T-cell (primary cell): ENCODE measurements at regions not wholly inside any gene's neighbourhood (a gene's known extent, or its start where the extent isn't known, plus 50 kb on each side); places are given as distances from the start of the nearest gene placed in this dataset.

Experiments
- ATAC-seq, 4 experiments: fragments of 200-7000 bp in 3 of 4; fragments of 150-1000 bp in 1 of 4; cut with Tn5 transposase; replicated peaks in 1 of 4; 1 replicate in 3 of 4; 2 replicates in 1 of 4; pipeline ENCODE4 v1.10.0; 2021; ENCODE audit warnings: moderate library complexity in 3 of 4, mild to moderate bottlenecking in 2 of 4, moderate number of reproducible peaks in 1 of 4
- CTCF ChIA-PET, 2 donors: fragments of 300-600 bp; sonication (Branson Sonifier 250); formaldehyde crosslinking; loops; one replicate each; lab custom pipeline; 2022; ENCODE audit warnings: antibody characterized with exemption in 2 of 2; lab: Charles Lee
- POLR2A ChIA-PET, 2 donors: fragments of 300-600 bp; sonication (Branson Sonifier 250); formaldehyde crosslinking; loops; one replicate each; lab custom pipeline; 2022; ENCODE audit warnings: antibody characterized with exemption in 2 of 2; lab: Charles Lee
- DNase-seq, 35 experiments: peaks; one replicate each; pipeline versions ENCODE4 v3.0.0 to v3.0.0-alpha.2; 2013 to 2023
- H3K27ac ChIP-seq: one replicate; pipeline ENCODE4 v1.5.1; 2013; ENCODE audit warnings: low read length
- H3K27me3 ChIP-seq, 2 experiments: replicated peaks in 1 of 2; 1 replicate in 1 of 2; 2 replicates in 1 of 2; pipeline versions ENCODE4 v1.6.1 to v1.7.0; 2013; ENCODE audit warnings: low read length in 1 of 2, mixed read lengths in 1 of 2; ENCODE audit not compliant: control insufficient read depth in 2 of 2, insufficient read depth in 2 of 2; ENCODE audit errors: extremely low read depth in 1 of 2
- H3K36me3 ChIP-seq, 2 donors: 1 replicate in 1 of 2; 2 replicates in 1 of 2; pipeline versions ENCODE4 v1.6.1 to v1.7.0; 2013; ENCODE audit warnings: low read length in 1 of 2; ENCODE audit not compliant: control insufficient read depth in 2 of 2, insufficient read depth in 1 of 2; ENCODE audit errors: extremely low read depth in 1 of 2
- H3K4me1 ChIP-seq, 2 experiments: 1 replicate in 1 of 2; 2 replicates in 1 of 2; pipeline versions ENCODE4 v1.6.1 to v1.7.0; 2013; ENCODE audit warnings: low read length in 2 of 2, mixed read lengths in 1 of 2; ENCODE audit not compliant: insufficient read depth in 2 of 2, control insufficient read depth in 1 of 2; ENCODE audit errors: extremely low read depth in 1 of 2
- H3K4me3 ChIP-seq, 2 donors: 1 replicate in 1 of 2; 2 replicates in 1 of 2; pipeline versions ENCODE4 v1.5.1 to v1.7.0; 2013; ENCODE audit warnings: mild to moderate bottlenecking in 2 of 2, low read length in 1 of 2, moderate library complexity in 1 of 2; ENCODE audit not compliant: control insufficient read depth in 1 of 2; ENCODE audit errors: extremely low read depth in 1 of 2
- H3K9me3 ChIP-seq: 2 replicates; pipeline ENCODE4 v1.7.0; 2013
- H3K27ac Mint-ChIP-seq, 2 donors: one replicate each; pipeline ENCODE4 v1.8.0; 2020 to 2021; ENCODE audit warnings: mild to moderate bottlenecking in 2 of 2, mixed read lengths in 2 of 2
- H3K27me3 Mint-ChIP-seq, 2 donors: one replicate each; pipeline ENCODE4 v1.8.0; 2021 to 2022; ENCODE audit warnings: mixed read lengths in 2 of 2
- H3K36me3 Mint-ChIP-seq: one replicate; pipeline ENCODE4 v1.8.0; 2021; ENCODE audit warnings: mixed read lengths
- H3K4me1 Mint-ChIP-seq, 3 donors: one replicate each; pipeline ENCODE4 v1.8.0; 2020 to 2022; ENCODE audit warnings: mixed read lengths in 3 of 3, mild to moderate bottlenecking in 1 of 3
- H3K4me3 Mint-ChIP-seq, 3 donors: one replicate each; pipeline ENCODE4 v1.8.0; 2020 to 2022; ENCODE audit warnings: mild to moderate bottlenecking in 3 of 3, mixed read lengths in 3 of 3, moderate library complexity in 3 of 3
- H3K9me3 Mint-ChIP-seq, 3 donors: one replicate each; pipeline ENCODE4 v1.8.0; 2020 to 2022; ENCODE audit warnings: mixed read lengths in 3 of 3
- WGBS: methylation state at CpG from one replicate; pipeline ENCODE4 v1.1.5; 2013; ENCODE audit warnings: missing lambda C conversion rate; ENCODE audit not compliant: insufficient coverage; 5-methylcytosine and 5-hydroxymethylcytosine counted together

DNA sequence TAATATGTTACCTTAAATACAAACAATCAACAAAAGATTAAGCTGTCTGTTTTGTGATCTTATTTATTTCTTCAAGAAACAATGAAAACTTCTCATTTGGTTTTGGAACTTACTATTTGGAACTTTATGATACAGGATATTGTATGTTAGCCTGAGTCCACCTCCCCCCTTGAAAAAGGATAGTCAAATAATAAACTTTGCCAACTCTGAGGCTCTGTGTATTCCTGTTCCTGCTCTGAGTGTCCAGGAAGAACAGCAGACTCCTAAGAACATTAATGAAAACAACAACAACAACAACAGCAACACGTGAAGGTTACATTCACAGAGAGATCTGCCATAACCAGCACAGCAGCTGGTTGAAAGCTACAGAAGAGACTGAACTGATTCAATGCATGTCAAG, 108.1 kb upstream of the AADACL2 start:
- CTCF ChIA-PET = no interaction called here
- Histone ChIP-seq H3K27ac (no peak overlapping the region), H3K27me3 (peaks cover 0 to 3% of the 10 kb centered on the region in 2 experiments), H3K36me3 (no peaks in the 10 kb centered on the region), H3K9me3 (no peaks in the 10 kb centered on the region), H3K4me1 (no peaks in the 10 kb centered on the region), H3K4me3 (no peak overlapping the region)
- no peak overlapping the region for H3K27ac Mint-ChIP-seq
- peaks cover 0 to 4% of the 10 kb centered on the region in 2 donors for H3K27me3 Mint-ChIP-seq
- ATAC-seq = no peak
- POLR2A ChIA-PET = no interaction called here
- no peak overlapping the region for H3K4me3 Mint-ChIP-seq
- DNase-seq = no peak
- WGBS = no CpG with 5 or more reads among the region's 1 CpG
- no peaks in the 10 kb centered on the region for H3K9me3 Mint-ChIP-seq
- no peaks in the 10 kb centered on the region for H3K36me3 Mint-ChIP-seq
- H3K4me1 Mint-ChIP-seq = no peaks in the 10 kb centered on the region

DNA sequence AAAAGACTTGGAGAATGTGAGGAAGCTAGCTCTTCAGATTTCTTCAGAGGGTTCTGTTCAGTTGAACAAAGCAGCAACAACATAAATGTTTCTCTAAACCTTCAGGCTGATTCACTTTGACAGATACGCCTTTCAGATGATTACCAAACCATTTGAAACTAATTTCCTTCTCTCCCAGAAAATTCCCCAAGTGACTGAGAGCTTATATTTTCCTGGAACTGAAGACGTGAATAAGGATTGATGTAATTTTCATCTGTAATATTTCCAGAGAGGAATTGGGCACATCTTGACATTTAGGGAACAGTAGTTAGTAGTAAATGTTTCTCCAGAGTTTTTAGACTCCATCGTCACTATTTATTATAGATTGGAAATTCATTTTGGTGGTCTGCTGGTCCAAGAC, 108.6 kb upstream of the AADACL2 start:
- H3K9me3 ChIP-seq = no peaks in the 10 kb centered on the region
- no peaks in the 10 kb centered on the region for H3K36me3 ChIP-seq
- H3K4me3 ChIP-seq = no peak overlapping the region
- ATAC-seq = no peak
- Mint-ChIP-seq H3K9me3 (no peaks in the 10 kb centered on the region), H3K27ac (no peak overlapping the region), H3K27me3 (peaks cover 0 to 4% of the 10 kb centered on the region in 2 donors), H3K36me3 (no peaks in the 10 kb centered on the region), H3K4me3 (no peak overlapping the region), H3K4me1 (no peaks in the 10 kb centered on the region)
- CTCF ChIA-PET = no interaction called here
- peaks cover 0 to 3% of the 10 kb centered on the region in 2 experiments for H3K27me3 ChIP-seq
- POLR2A ChIA-PET = no interaction called here
- DNase-seq = no peak
- no peak overlapping the region for H3K27ac ChIP-seq
- H3K4me1 ChIP-seq = no peaks in the 10 kb centered on the region
- no CpG with 5 or more reads among the region's 3 CpGs for WGBS

- Mint-ChIP-seq H3K4me3 (no peak overlapping the region), H3K27me3 (no peaks in the 10 kb centered on the region), H3K4me1 (no peaks in the 10 kb centered on the region), H3K27ac (no peak overlapping the region), H3K36me3 (no peaks in the 10 kb centered on the region), H3K9me3 (no peaks in the 10 kb centered on the region)
- ATAC-seq (no peak), DNase-seq (no peak)
- H3K27ac ChIP-seq = no peak overlapping the region
- H3K9me3 ChIP-seq = no peaks in the 10 kb centered on the region
- H3K27me3 ChIP-seq = no peaks in the 10 kb centered on the region
- ChIA-PET CTCF (interaction anchor here in 1 of 2 donors (0.5 kb wide), 1 partner anchor 12 kb away, joined by 3 read pairs; no protein-coding TSS in a partner anchor), POLR2A (no interaction called here)
- no peaks in the 10 kb centered on the region for H3K36me3 ChIP-seq
- no peaks in the 10 kb centered on the region for H3K4me1 ChIP-seq
- H3K4me3 ChIP-seq = no peak overlapping the region
Observed at GRCh38 chr3:151620071-151620470, 113.7 kb upstream of the AADACL2 start.

DNA sequence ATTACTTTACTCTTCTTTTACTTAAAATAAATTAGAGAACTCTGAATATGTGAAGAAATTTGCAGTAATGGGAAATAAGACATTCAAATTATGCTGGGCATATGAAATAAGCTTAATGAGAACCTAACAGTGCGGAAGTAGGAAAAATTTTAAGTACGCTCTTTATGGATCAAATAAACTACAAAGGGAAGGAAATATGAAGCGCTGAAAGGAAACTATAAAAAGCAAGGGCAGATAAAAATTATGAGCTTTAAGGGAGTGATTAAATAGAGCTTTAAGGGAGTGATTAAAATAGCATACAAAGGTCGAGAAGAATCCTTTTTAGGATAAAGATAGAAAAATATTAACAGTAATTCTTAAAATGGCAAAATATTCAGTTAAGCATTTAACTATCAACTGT, 118.3 kb upstream of the AADACL2 start:
- POLR2A ChIA-PET = no interaction called here
- Histone ChIP-seq H3K4me1 (no peaks in the 10 kb centered on the region), H3K27me3 (no peaks in the 10 kb centered on the region), H3K36me3 (no peaks in the 10 kb centered on the region), H3K4me3 (no peak overlapping the region), H3K9me3 (no peaks in the 10 kb centered on the region), H3K27ac (no peak overlapping the region)
- no CpG with 5 or more reads among the region's 4 CpGs for WGBS
- Mint-ChIP-seq H3K4me3 (no peak overlapping the region), H3K9me3 (peaks cover 0 to 6% (median 0%) of the 10 kb centered on the region in 3 donors), H3K27ac (no peak overlapping the region), H3K4me1 (no peaks in the 10 kb centered on the region), H3K27me3 (no peaks in the 10 kb centered on the region), H3K36me3 (no peaks in the 10 kb centered on the region)
- CTCF ChIA-PET = interaction anchor here in 1 of 2 donors (0.6 kb wide), 3 partner anchors 22 to 1505 kb away, joined by 3 to 5 read pairs (median 3); no protein-coding TSS in a partner anchor
- no peak for DNase-seq
- no peak for ATAC-seq

DNA sequence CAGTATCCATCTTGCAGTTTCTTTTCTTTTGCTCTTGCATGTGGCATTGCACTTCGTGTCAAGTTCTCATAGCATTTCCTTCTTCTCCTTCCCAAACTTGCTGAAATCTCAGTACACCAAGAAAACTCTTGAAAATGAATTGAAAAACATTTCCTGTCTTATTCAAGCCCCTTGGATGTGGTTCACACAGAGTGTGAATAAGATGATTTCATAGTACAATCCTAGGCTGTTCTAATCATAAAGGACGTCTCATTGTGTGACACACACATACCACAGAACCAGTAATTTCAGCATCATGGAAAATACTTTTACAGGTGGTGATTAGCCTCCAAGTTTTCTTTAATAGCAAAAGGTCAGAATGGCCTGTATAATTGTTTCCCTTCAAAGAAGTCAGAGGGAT, 121.6 kb upstream of the AADACL2 start:
- Histone ChIP-seq H3K27me3 (no peaks in the 10 kb centered on the region), H3K4me1 (no peaks in the 10 kb centered on the region), H3K27ac (no peak overlapping the region), H3K9me3 (no peaks in the 10 kb centered on the region), H3K4me3 (no peak overlapping the region), H3K36me3 (no peaks in the 10 kb centered on the region)
- Mint-ChIP-seq H3K27me3 (peaks cover under 1% of the 10 kb centered on the region in 2 donors), H3K27ac (no peak overlapping the region), H3K9me3 (peaks cover 5 to 10% (median 5%) of the 10 kb centered on the region in 3 donors), H3K36me3 (no peaks in the 10 kb centered on the region), H3K4me1 (no peaks in the 10 kb centered on the region), H3K4me3 (no peak overlapping the region)
- WGBS = 20% methylated on average over 1 of the region's 2 CpGs
- CTCF ChIA-PET = no interaction called here
- DNase-seq (no peak), ATAC-seq (no peak)
- POLR2A ChIA-PET = no interaction called here

DNA sequence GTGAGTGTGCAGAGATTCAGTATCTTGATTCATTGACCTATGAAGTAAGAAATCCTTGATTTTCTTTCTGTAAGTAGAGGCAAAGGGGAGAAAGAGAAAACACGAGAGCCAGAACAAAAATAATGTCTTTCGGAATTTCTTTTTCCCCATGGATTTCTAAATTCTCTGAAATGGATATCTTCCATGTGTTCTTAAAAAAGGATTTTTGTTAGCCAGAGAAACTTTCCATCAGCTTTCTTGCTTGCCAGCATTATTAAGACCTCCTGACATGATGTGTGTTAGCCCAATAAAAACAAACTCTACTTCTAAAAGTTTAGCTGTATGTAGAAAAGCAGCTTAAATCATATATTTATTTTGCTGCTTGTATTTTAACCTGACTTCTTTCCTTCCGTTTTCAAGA, 122.3 kb upstream of the AADACL2 start:
- no peak for DNase-seq
- ATAC-seq = no peak
- no CpG with 5 or more reads among the region's 3 CpGs for WGBS
- POLR2A ChIA-PET = no interaction called here
- no peak overlapping the region for H3K27ac ChIP-seq
- Mint-ChIP-seq H3K9me3 (peaks cover 5 to 10% (median 5%) of the 10 kb centered on the region in 3 donors), H3K4me1 (no peaks in the 10 kb centered on the region), H3K36me3 (no peaks in the 10 kb centered on the region), H3K27ac (no peak overlapping the region), H3K4me3 (no peak overlapping the region), H3K27me3 (peaks cover 4 to 5% of the 10 kb centered on the region in 2 donors)
- no peak overlapping the region for H3K4me3 ChIP-seq
- no peaks in the 10 kb centered on the region for H3K9me3 ChIP-seq
- no peaks in the 10 kb centered on the region for H3K36me3 ChIP-seq
- no peaks in the 10 kb centered on the region for H3K4me1 ChIP-seq
- CTCF ChIA-PET = no interaction called here
- H3K27me3 ChIP-seq = no peaks in the 10 kb centered on the region

DNA sequence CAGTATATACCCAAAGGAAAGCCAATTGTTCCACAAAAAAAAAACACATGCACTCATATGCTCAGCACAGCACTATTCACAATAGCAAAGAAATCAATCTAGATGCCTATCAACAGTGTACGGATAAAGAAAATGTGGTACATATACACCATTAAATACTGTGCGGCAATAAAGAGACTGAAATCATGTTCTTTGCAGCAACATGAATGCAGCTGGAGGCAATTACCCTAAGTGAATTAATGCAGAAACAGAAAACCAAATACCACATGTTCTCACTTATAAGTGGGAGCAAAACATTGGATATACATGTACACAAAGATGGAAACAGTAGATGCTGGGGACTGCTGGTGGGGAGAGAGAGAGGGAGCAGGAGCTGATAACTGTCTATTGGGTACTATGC, 124.2 kb upstream of the AADACL2 start:
- H3K4me1 Mint-ChIP-seq = no peaks in the 10 kb centered on the region

More for the DNA sequence above, 124.2 kb upstream of the AADACL2 start:
- no peak overlapping the region for H3K27ac Mint-ChIP-seq
- Histone ChIP-seq H3K36me3 (no peaks in the 10 kb centered on the region), H3K27ac (no peak overlapping the region), H3K4me3 (no peak overlapping the region), H3K9me3 (no peaks in the 10 kb centered on the region), H3K27me3 (no peaks in the 10 kb centered on the region), H3K4me1 (no peaks in the 10 kb centered on the region)
- H3K9me3 Mint-ChIP-seq = peaks cover 5 to 10% (median 5%) of the 10 kb centered on the region in 3 donors
- no CpG with 5 or more reads among the region's 2 CpGs for WGBS
- no peaks in the 10 kb centered on the region for H3K36me3 Mint-ChIP-seq
- H3K4me3 Mint-ChIP-seq = no peak overlapping the region
- CTCF ChIA-PET = no interaction called here
- H3K27me3 Mint-ChIP-seq = peaks cover 5 to 7% of the 10 kb centered on the region in 2 donors
- POLR2A ChIA-PET = no interaction called here
- DNase-seq (no peak), ATAC-seq (no peak)
